ENCODE measurements at regions not wholly inside any gene's neighbourhood (a gene's known extent, or its start where the extent isn't known, plus 50 kb on each side); places are given as distances from the start of the nearest gene placed in this dataset.

DNA sequence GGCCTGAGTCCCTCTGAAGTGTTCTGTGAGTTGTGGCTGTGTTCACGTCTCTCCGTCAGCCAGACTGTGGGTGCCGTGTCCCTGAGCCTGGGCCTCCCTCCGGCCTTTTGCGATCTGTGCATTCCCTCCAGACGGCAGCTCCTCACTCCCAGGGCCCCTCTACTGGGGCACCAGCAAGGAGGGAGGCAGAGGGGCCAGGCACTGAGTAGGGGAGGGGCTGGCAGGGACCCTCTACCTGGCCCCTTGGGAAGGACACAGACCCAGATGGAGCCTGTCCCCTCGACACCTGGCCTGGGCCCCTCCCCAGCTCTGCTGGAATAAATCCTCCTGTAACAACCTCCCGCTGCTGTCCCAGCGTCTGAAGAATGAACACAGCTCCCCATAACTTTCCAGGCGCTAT lies 110.0 kb upstream of the NKX1-1 start:
- no peak for TF ChIP-seq CTCF (IDR thresholded peaks at IDR 0.05)

GRCh38 chr4:1515763-1516162 lies 109.5 kb upstream of the NKX1-1 start:
- H3K4me1 Mint-ChIP-seq (ENCODE audit: unreplicated experiment): peaks cover 1% of the 10 kb centered on the region
- no peaks in the 10 kb centered on the region for H3K9me3 Mint-ChIP-seq (ENCODE audit: unreplicated experiment)
- H3K27me3 Mint-ChIP-seq (ENCODE audit: unreplicated experiment): peaks cover 5% of the 10 kb centered on the region
- DNase-seq (ENCODE audit: extremely low spot score, unreplicated experiment): no peak
- H3K27ac Mint-ChIP-seq (ENCODE audit: unreplicated experiment): no peak overlapping the region
- no peak for TF ChIP-seq CTCF (IDR thresholded peaks at IDR 0.05)
- H3K36me3 Mint-ChIP-seq (ENCODE audit: unreplicated experiment): no peaks in the 10 kb centered on the region
- H3K4me3 Mint-ChIP-seq (ENCODE audit: unreplicated experiment): no peak overlapping the region

More for the DNA sequence above, 110.0 kb upstream of the NKX1-1 start:
- H3K27ac Mint-ChIP-seq (ENCODE audit: unreplicated experiment): no peak overlapping the region
- peaks cover 1% of the 10 kb centered on the region for H3K4me1 Mint-ChIP-seq (ENCODE audit: unreplicated experiment)
- H3K36me3 Mint-ChIP-seq (ENCODE audit: unreplicated experiment): no peaks in the 10 kb centered on the region
- H3K9me3 Mint-ChIP-seq (ENCODE audit: unreplicated experiment): no peaks in the 10 kb centered on the region
- H3K27me3 Mint-ChIP-seq (ENCODE audit: unreplicated experiment): peaks cover 7% of the 10 kb centered on the region
- no peak for DNase-seq (ENCODE audit: extremely low spot score, unreplicated experiment)
- H3K4me3 Mint-ChIP-seq (ENCODE audit: unreplicated experiment): no peak overlapping the region

DNA sequence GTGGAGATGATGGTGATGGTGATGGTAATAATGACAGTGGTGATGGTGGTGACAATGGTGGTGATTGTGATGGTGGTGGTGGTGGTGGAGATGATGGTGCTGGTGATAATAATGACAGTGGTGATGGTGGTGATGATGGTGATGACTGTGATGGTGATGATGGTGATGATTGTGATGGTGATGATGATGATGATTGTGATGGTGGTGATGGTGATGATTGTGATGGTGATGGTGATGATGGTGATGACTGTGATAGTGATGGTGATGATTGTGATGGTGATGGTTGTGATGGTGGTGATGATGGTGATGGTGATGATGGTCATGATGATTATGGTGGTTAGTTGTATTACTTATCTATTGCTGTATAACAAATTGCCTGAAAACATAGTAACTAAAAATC lies 108.9 kb upstream of the NKX1-1 start:
- TF ChIP-seq CTCF (IDR thresholded peaks at IDR 0.05): no peak
- no peaks in the 10 kb centered on the region for H3K9me3 Mint-ChIP-seq (ENCODE audit: unreplicated experiment)
- H3K36me3 Mint-ChIP-seq (ENCODE audit: unreplicated experiment): no peaks in the 10 kb centered on the region
- H3K4me3 Mint-ChIP-seq (ENCODE audit: unreplicated experiment): no peak overlapping the region
- H3K27ac Mint-ChIP-seq (ENCODE audit: unreplicated experiment): no peak overlapping the region
- DNase-seq (ENCODE audit: extremely low spot score, unreplicated experiment): no peak
- peaks cover 1% of the 10 kb centered on the region for H3K4me1 Mint-ChIP-seq (ENCODE audit: unreplicated experiment)
- peaks cover 10% of the 10 kb centered on the region for H3K27me3 Mint-ChIP-seq (ENCODE audit: unreplicated experiment)

DNA sequence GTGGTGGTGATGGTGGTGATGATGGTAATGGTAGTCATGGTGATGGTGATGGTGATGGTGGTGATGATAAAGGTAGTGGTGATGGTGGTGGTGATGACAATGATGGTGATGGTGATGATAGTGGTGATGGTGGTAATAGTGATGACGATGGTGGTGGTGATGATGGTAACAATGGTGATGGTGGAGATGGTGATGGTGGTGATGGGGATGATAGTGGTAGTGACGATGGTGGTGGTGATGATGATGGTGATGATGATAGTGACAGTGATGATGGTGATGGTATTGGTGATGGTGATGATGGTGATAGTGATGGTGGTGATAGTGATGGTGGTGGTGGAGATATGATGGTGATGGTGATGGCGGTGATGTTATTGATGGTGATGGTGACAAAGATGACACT lies 108.4 kb upstream of the NKX1-1 start:
- no peak overlapping the region for H3K27ac Mint-ChIP-seq (ENCODE audit: unreplicated experiment)
- H3K27me3 Mint-ChIP-seq (ENCODE audit: unreplicated experiment): peaks cover 13% of the 10 kb centered on the region
- H3K9me3 Mint-ChIP-seq (ENCODE audit: unreplicated experiment): no peaks in the 10 kb centered on the region
- H3K36me3 Mint-ChIP-seq (ENCODE audit: unreplicated experiment): no peaks in the 10 kb centered on the region
- no peak overlapping the region for H3K4me3 Mint-ChIP-seq (ENCODE audit: unreplicated experiment)
- no peak for TF ChIP-seq CTCF (IDR thresholded peaks at IDR 0.05)
- no peak for DNase-seq (ENCODE audit: extremely low spot score, unreplicated experiment)
- H3K4me1 Mint-ChIP-seq (ENCODE audit: unreplicated experiment): peaks cover under 1% of the 10 kb centered on the region

- DNase-seq (ENCODE audit: extremely low spot score, unreplicated experiment): no peak
- no peak for TF ChIP-seq CTCF (IDR thresholded peaks at IDR 0.05)
- Mint-ChIP-seq H3K27ac (ENCODE audit: unreplicated experiment) (no peak overlapping the region), H3K9me3 (ENCODE audit: unreplicated experiment) (no peaks in the 10 kb centered on the region), H3K4me1 (ENCODE audit: unreplicated experiment) (no peaks in the 10 kb centered on the region), H3K27me3 (ENCODE audit: unreplicated experiment) (peaks cover 12% of the 10 kb centered on the region), H3K4me3 (ENCODE audit: unreplicated experiment) (no peak overlapping the region), H3K36me3 (ENCODE audit: unreplicated experiment) (no peaks in the 10 kb centered on the region)
Measured at GRCh38 chr4:1513936-1514483, 107.8 kb upstream of the NKX1-1 start.
